HL-60 (cell line): ENCODE measurements at regions not wholly inside any gene's neighbourhood (a gene's known extent, or its start where the extent isn't known, plus 50 kb on each side); places are given as distances from the start of the nearest gene placed in this dataset.

Source experiments
- CTCF ChIP-seq: IDR thresholded peaks from one replicate; pipeline ENCODE4 v1.5.1; 2011; ENCODE audit warnings: low read length, control low read depth, inconsistent platforms; ENCODE audit not compliant: insufficient read depth
- GABPA ChIP-seq: IDR thresholded peaks from 2 replicates; pipeline ENCODE4 v1.6.1; 2012; ENCODE audit warnings: low read depth
- POLR2AphosphoS5 ChIP-seq: IDR thresholded peaks from 2 replicates; pipeline ENCODE4 v1.6.1; 2012; ENCODE audit warnings: low read depth
- REST ChIP-seq: IDR thresholded peaks from 2 replicates; pipeline ENCODE4 v1.6.1; 2012; ENCODE audit warnings: low read depth; ENCODE audit not compliant: insufficient replicate concordance
- SPI1 ChIP-seq: IDR thresholded peaks from 2 replicates; pipeline ENCODE4 v1.6.1; 2012; ENCODE audit warnings: low read depth, mild to moderate bottlenecking, borderline replicate concordance

DNA sequence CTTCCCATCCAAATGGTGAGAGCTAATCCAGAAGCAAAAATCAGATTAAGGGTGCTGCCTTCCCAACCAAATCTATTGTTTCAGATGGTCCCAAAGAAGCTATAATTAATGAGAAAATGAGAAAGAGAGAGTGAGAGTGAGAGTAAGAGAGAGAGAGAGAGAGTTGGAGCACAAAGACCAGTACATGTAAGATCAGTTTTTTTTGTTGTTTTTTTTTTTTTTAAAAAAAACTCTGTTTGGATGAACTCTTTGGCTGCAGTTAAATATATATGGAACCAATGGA, 305.6 kb downstream of the PTEN start:
- TF ChIP-seq POLR2AphosphoS5, result no peak
- TF ChIP-seq GABPA, result no peak
- no peak for TF ChIP-seq CTCF
- TF ChIP-seq REST, result no peak
- no peak for TF ChIP-seq SPI1
